H1 (cell line): ENCODE measurements at regions not wholly inside any gene's neighbourhood (a gene's known extent, or its start where the extent isn't known, plus 50 kb on each side); places are given as distances from the start of the nearest gene placed in this dataset.

Experiments used
- CTCF ChIA-PET: fragments of 300-600 bp; sonication (Branson Sonifier 250); formaldehyde crosslinking; loops from one replicate; lab custom pipeline; 2021; ENCODE audit not compliant: partially characterized antibody; lab: Charles Lee
- POLR2A ChIA-PET: fragments of 300-600 bp; sonication (Branson Sonifier 250); formaldehyde crosslinking; loops from one replicate; lab custom pipeline; 2021; ENCODE audit warnings: inconsistent platforms; ENCODE audit not compliant: partially characterized antibody; lab: Charles Lee
- DNase-seq, 2 experiments: peaks; one replicate each; pipeline versions ENCODE4 v3.0.0 to v3.0.0-alpha.2; 2010 to 2022; ENCODE audit warnings: low spot score in 2 of 2, low read depth in 1 of 2, mixed read lengths in 1 of 2
- FAIRE-seq: peaks from 2 replicates; lab custom pipeline; 2011; peaks lifted over from hg19 to GRCh38; lab: Jason Lieb, UNC
- H2AFZ ChIP-seq: 2 replicates; pipeline ENCODE4 v1.8.1; 2012; ENCODE audit warnings: low read length, inconsistent platforms
- H2AK5ac ChIP-seq: 2 replicates; pipeline ENCODE4 v1.6.1; 2013; ENCODE audit warnings: low read depth, low read length
- H2BK120ac ChIP-seq: replicated peaks from 2 replicates; pipeline ENCODE3; 2013; ENCODE audit warnings: low read depth, low read length, inconsistent platforms
- H2BK12ac ChIP-seq: 2 replicates; pipeline ENCODE4 v1.6.1; 2013; ENCODE audit warnings: low read depth, low read length
- H2BK15ac ChIP-seq: 2 replicates; pipeline ENCODE4 v1.6.1; 2013; ENCODE audit warnings: low read length
- H2BK20ac ChIP-seq: 2 replicates; pipeline ENCODE4 v1.6.1; 2013; ENCODE audit warnings: low read length
- H2BK5ac ChIP-seq: 2 replicates; pipeline ENCODE4 v1.6.1; 2013; ENCODE audit warnings: low read depth, low read length
- H3K14ac ChIP-seq: 2 replicates; pipeline ENCODE4 v1.6.1; 2013; ENCODE audit warnings: inconsistent platforms; ENCODE audit not compliant: insufficient read length
- H3K18ac ChIP-seq: 2 replicates; pipeline ENCODE4 v1.6.1; 2013; ENCODE audit warnings: low read length; ENCODE audit errors: extremely low read depth
- H3K23ac ChIP-seq: 2 replicates; pipeline ENCODE4 v1.6.1; 2013; ENCODE audit warnings: inconsistent platforms; ENCODE audit not compliant: insufficient read length
- H3K23me2 ChIP-seq: 2 replicates; pipeline ENCODE4 v1.6.1; 2013; ENCODE audit warnings: low read depth, low read length
- H3K27ac ChIP-seq: 2 replicates; pipeline ENCODE4 v1.6.1; 2011; ENCODE audit warnings: low read depth, low read length, inconsistent platforms
- H3K27me3 ChIP-seq, 4 experiments: replicated peaks in 1 of 4; 1 replicate in 1 of 4; 2 replicates in 3 of 4; pipeline versions ENCODE4 v1.6.1 to v1.8.1; 2011 to 2013; ENCODE audit warnings: low read length in 3 of 4, mild to moderate bottlenecking in 3 of 4, inconsistent platforms in 2 of 4, mixed read lengths in 2 of 4, moderate library complexity in 1 of 4; ENCODE audit not compliant: control insufficient read depth in 3 of 4, insufficient read depth in 3 of 4; ENCODE audit errors: extremely low read depth in 1 of 4
- H3K36me3 ChIP-seq, 4 experiments: 2 replicates each; pipeline versions ENCODE4 v1.6.1 to v1.8.1; 2011 to 2013; ENCODE audit warnings: mild to moderate bottlenecking in 4 of 4, low read length in 3 of 4, moderate library complexity in 2 of 4, control low read depth in 1 of 4, inconsistent platforms in 1 of 4; ENCODE audit not compliant: insufficient read depth in 4 of 4, control insufficient read depth in 2 of 4
- H3K4ac ChIP-seq: replicated peaks from 2 replicates; pipeline ENCODE3; 2013; ENCODE audit warnings: low read length, low read depth, mixed read lengths, inconsistent platforms; ENCODE audit not compliant: insufficient read length
- H3K4me1 ChIP-seq, 4 experiments: replicated peaks in 1 of 4; 1 replicate in 1 of 4; 2 replicates in 3 of 4; pipeline versions ENCODE4 v1.6.1 to v1.8.1; 2011 to 2013; ENCODE audit warnings: low read length in 3 of 4, inconsistent platforms in 2 of 4, mixed read lengths in 1 of 4; ENCODE audit not compliant: insufficient read depth in 4 of 4, control insufficient read depth in 3 of 4
- H3K4me2 ChIP-seq, 2 experiments: 2 replicates each; pipeline versions ENCODE4 v1.6.1 to v1.8.1; 2011 to 2013; ENCODE audit warnings: low read depth in 2 of 2, low read length in 2 of 2, control low read depth in 1 of 2, inconsistent platforms in 1 of 2, mild to moderate bottlenecking in 1 of 2; ENCODE audit not compliant: insufficient read depth in 1 of 2
- H3K4me3 ChIP-seq, 4 experiments: fragments of 200-600, 300-600 bp in 1 of 4; sonication (generic), shearing (Covaris generic), sonication (Bioruptor Twin) in 1 of 4; 2 replicates each; pipeline versions ENCODE4 v1.5.1 to v1.8.1; 2011 to 2016; ENCODE audit warnings: low read length in 4 of 4, low read depth in 3 of 4, control low read depth in 2 of 4, inconsistent platforms in 2 of 4, mild to moderate bottlenecking in 2 of 4, mixed read lengths in 1 of 4, moderate library complexity in 1 of 4; ENCODE audit not compliant: insufficient read depth in 2 of 4; ENCODE audit errors: extremely low read depth in 1 of 4
- H3K56ac ChIP-seq: replicated peaks from 2 replicates; pipeline ENCODE3; 2013; ENCODE audit warnings: low read depth, mild to moderate bottlenecking, mixed read lengths, low read length, inconsistent platforms; ENCODE audit not compliant: insufficient read length
- H3K79me1 ChIP-seq: 2 replicates; pipeline ENCODE4 v1.6.1; 2013; ENCODE audit warnings: low read depth, low read length, control low read depth
- H3K79me2 ChIP-seq, 2 experiments: 2 replicates each; pipeline versions ENCODE4 v1.6.1 to v1.8.1; 2012 to 2013; ENCODE audit warnings: low read length in 2 of 2, mild to moderate bottlenecking in 2 of 2, inconsistent platforms in 1 of 2; ENCODE audit not compliant: insufficient read depth in 2 of 2, control insufficient read depth in 1 of 2
- H3K9ac ChIP-seq, 4 experiments: replicated peaks in 1 of 4; 1 replicate in 1 of 4; 2 replicates in 3 of 4; pipeline versions ENCODE4 v1.6.1 to v1.8.1; 2011 to 2013; ENCODE audit warnings: low read depth in 3 of 4, low read length in 3 of 4, control low read depth in 2 of 4, mild to moderate bottlenecking in 2 of 4, moderate library complexity in 2 of 4, inconsistent platforms in 1 of 4; ENCODE audit errors: extremely low read depth in 1 of 4
- H3K9me3 ChIP-seq, 2 experiments: 2 replicates each; pipeline versions ENCODE4 v1.6.1 to v1.8.1; 2012 to 2013; ENCODE audit warnings: mild to moderate bottlenecking in 2 of 2, moderate library complexity in 2 of 2, control low read depth in 1 of 2, inconsistent platforms in 1 of 2, low read depth in 1 of 2, low read length in 1 of 2, mixed read lengths in 1 of 2; ENCODE audit not compliant: insufficient read depth in 2 of 2
- H4K20me1 ChIP-seq, 2 experiments: replicated peaks in 1 of 2; 2 replicates each; pipeline versions ENCODE3 to v1.8.1; 2011 to 2013; ENCODE audit warnings: inconsistent platforms in 2 of 2, low read length in 2 of 2, mild to moderate bottlenecking in 1 of 2; ENCODE audit not compliant: insufficient read depth in 2 of 2, control insufficient read depth in 1 of 2
- H4K5ac ChIP-seq: 2 replicates; pipeline ENCODE4 v1.6.1; 2013; ENCODE audit warnings: low read length, low read depth, mixed read lengths, inconsistent platforms; ENCODE audit not compliant: insufficient read length
- H4K8ac ChIP-seq: 2 replicates; pipeline ENCODE4 v1.8.0; 2013; ENCODE audit warnings: mild to moderate bottlenecking, moderate library complexity, low read length, inconsistent platforms; ENCODE audit not compliant: insufficient read depth; ENCODE audit errors: extremely low read depth
- H4K91ac ChIP-seq: replicated peaks from 2 replicates; pipeline ENCODE3; 2013; ENCODE audit warnings: low read length, mixed read lengths, inconsistent platforms; ENCODE audit not compliant: insufficient read length
- SUZ12 ChIP-seq: fragments of 200-600 bp; sonication (generic); IDR thresholded peaks from 2 replicates; pipeline ENCODE4 v1.6.1; 2012; ENCODE audit warnings: mild to moderate bottlenecking, inconsistent platforms, low read length, moderate library complexity, mixed read lengths
- WGBS, 2 experiments: shearing (Covaris generic) in 1 of 2; methylation state at CpG; one replicate each; pipeline versions ENCODE4 v1.1.6 to v1.1.7; 2013 to 2015; ENCODE audit warnings: low lambda C conversion rate in 2 of 2, mixed read lengths in 2 of 2, inconsistent platforms in 1 of 2, low coverage in 1 of 2, missing lambda C conversion rate in 1 of 2; ENCODE audit not compliant: insufficient replicate concordance in 2 of 2, insufficient coverage in 1 of 2, insufficient read length in 1 of 2; ENCODE audit errors: extremely low coverage in 1 of 2, missing lambda C conversion rate in 1 of 2; 5-methylcytosine and 5-hydroxymethylcytosine counted together

DNA sequence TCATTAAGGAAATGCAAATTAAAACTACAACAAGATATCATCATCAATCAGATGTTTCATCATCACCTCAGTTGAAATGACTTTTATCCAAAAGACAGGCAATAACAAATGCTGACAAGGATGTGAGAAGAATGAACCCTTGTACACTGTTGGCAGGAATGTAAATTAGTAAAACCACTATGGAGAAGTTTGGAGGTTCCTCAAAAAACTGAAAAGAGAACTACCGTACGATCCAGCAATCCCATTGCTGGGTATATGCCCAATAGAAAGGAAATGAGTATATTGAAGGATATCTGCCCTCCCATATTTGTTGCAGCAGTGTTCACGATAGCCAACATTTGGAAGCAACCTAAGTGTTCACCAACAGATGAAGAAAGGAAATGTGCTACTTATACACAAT, 50.6 kb upstream of the STARD8 start:
- Histone ChIP-seq H4K91ac (no peak overlapping the region), H4K20me1 (no peaks in the 10 kb centered on the region)
- peak; percentile 50 for FAIRE-seq

More for the DNA sequence above, 50.6 kb upstream of the STARD8 start:
- H2AFZ ChIP-seq, result no peak overlapping the region
- H3K18ac ChIP-seq, result no peak overlapping the region
- H3K23ac ChIP-seq, result no peak overlapping the region
- H3K4me1 ChIP-seq, result no peaks in the 10 kb centered on the region
- H2BK20ac ChIP-seq, result no peak overlapping the region
- no peak overlapping the region for H2BK12ac ChIP-seq
- no peak overlapping the region for H3K4ac ChIP-seq
- no peak overlapping the region for H3K14ac ChIP-seq
- no peak for TF ChIP-seq SUZ12
- TF ChIP-seq, all 59 proteins: peak for 0
- WGBS, 2 experiments, result 86% methylated on average over 3 of the region's 3 CpGs; no CpG with 5 or more reads in 1 of the 2 experiments
- no peak for DNase-seq
- H3K4me2 ChIP-seq, result no peak overlapping the region
- H4K8ac ChIP-seq, result no peak overlapping the region
- no peak overlapping the region for H4K5ac ChIP-seq
- H3K79me1 ChIP-seq, result no peaks in the 10 kb centered on the region
- POLR2A ChIA-PET, result no interaction called here
- no peaks in the 10 kb centered on the region for H3K23me2 ChIP-seq
- no peaks in the 10 kb centered on the region for H3K36me3 ChIP-seq
- no peak overlapping the region for H3K27ac ChIP-seq
- H2AK5ac ChIP-seq, result no peak overlapping the region
- H3K4me3 ChIP-seq, result no peak overlapping the region
- H3K56ac ChIP-seq, result no peak overlapping the region
- H3K27me3 ChIP-seq, result no peaks in the 10 kb centered on the region
- CTCF ChIA-PET, result no interaction called here
- H2BK15ac ChIP-seq, result no peak overlapping the region
- no peak overlapping the region for H2BK5ac ChIP-seq
- H3K9ac ChIP-seq, result no peak overlapping the region
- no peak overlapping the region for H2BK120ac ChIP-seq
- H3K79me2 ChIP-seq, result no peaks in the 10 kb centered on the region
- 0 out of 4 replicates have a peak, but pooled peaks cover 0 to under 1% of the 10 kb centered on the region in 2 experiments for H3K9me3 ChIP-seq
